Smooth muscle cell (in vitro differentiated cells): ENCODE measurements at regions not wholly inside any gene's neighbourhood (a gene's known extent, or its start where the extent isn't known, plus 50 kb on each side); places are given as distances from the start of the nearest gene placed in this dataset.

Experiments used
- DNase-seq: peaks from one replicate; lab custom pipeline; 2025; ENCODE audit not compliant: unreplicated experiment; lab: John Stamatoyannopoulos, UW
- H2AFZ ChIP-seq: fragments of 200-600 bp; sonication (generic); 2 replicates; pipeline ENCODE4 v1.6.0; 2016; ENCODE audit warnings: antibody characterized with exemption, low read depth, mild to moderate bottlenecking
- H3F3A ChIP-seq: fragments of 200-600 bp; sonication (generic); 2 replicates; pipeline ENCODE4 v1.6.0; 2017; ENCODE audit warnings: antibody characterized with exemption, low read depth
- H3K27ac ChIP-seq: fragments of 200-600 bp; sonication (generic); 2 replicates; pipeline ENCODE4 v1.5.1; 2016; ENCODE audit warnings: low read depth, mild to moderate bottlenecking
- H3K27me3 ChIP-seq: fragments of 200-600 bp; sonication (generic); 2 replicates; pipeline ENCODE4 v1.6.1; 2016; ENCODE audit warnings: low read depth, mild to moderate bottlenecking
- H3K36me3 ChIP-seq: fragments of 200-600 bp; sonication (generic); 2 replicates; pipeline ENCODE4 v1.5.1; 2016; ENCODE audit warnings: low read depth
- H3K4me1 ChIP-seq: fragments of 200-600 bp; sonication (generic); 2 replicates; pipeline ENCODE4 v1.5.1; 2016; ENCODE audit warnings: low read depth
- H3K4me2 ChIP-seq: fragments of 200-600 bp; sonication (generic); 2 replicates; pipeline ENCODE4 v1.6.0; 2016; ENCODE audit warnings: mild to moderate bottlenecking
- H3K4me3 ChIP-seq: fragments of 200-600 bp; sonication (generic); 2 replicates; pipeline ENCODE4 v1.5.1; 2016; ENCODE audit warnings: mild to moderate bottlenecking
- H3K79me2 ChIP-seq: fragments of 200-600 bp; sonication (generic); 2 replicates; pipeline ENCODE4 v1.6.0; 2016; ENCODE audit warnings: low read depth, mild to moderate bottlenecking
- H3K9ac ChIP-seq: fragments of 200-600 bp; sonication (generic); 2 replicates; pipeline ENCODE4 v1.6.0; 2016; ENCODE audit warnings: low read depth
- H3K9me3 ChIP-seq: fragments of 200-600 bp; sonication (generic); replicated peaks from 2 replicates; pipeline ENCODE4 v1.5.1; 2016; ENCODE audit warnings: low read depth
- H4K20me1 ChIP-seq: fragments of 200-600 bp; sonication (generic); 2 replicates; pipeline ENCODE4 v1.6.0; 2016; ENCODE audit warnings: low read depth
- WGBS: methylation state at CpG from one replicate; pipeline ENCODE4 v1.1.7; 2016; ENCODE audit warnings: low lambda C conversion rate; 5-methylcytosine and 5-hydroxymethylcytosine counted together
- TF ChIP-seq, protein P1 (sequence below): fragments of 200-600 bp; sonication (generic); IDR thresholded peaks from 2 replicates; pipeline ENCODE4 v1.5.1; 2017; ENCODE audit warnings: borderline replicate concordance, mild to moderate bottlenecking, antibody characterized with exemption; ENCODE audit not compliant: insufficient read depth, poor library complexity, severe bottlenecking

DNA sequence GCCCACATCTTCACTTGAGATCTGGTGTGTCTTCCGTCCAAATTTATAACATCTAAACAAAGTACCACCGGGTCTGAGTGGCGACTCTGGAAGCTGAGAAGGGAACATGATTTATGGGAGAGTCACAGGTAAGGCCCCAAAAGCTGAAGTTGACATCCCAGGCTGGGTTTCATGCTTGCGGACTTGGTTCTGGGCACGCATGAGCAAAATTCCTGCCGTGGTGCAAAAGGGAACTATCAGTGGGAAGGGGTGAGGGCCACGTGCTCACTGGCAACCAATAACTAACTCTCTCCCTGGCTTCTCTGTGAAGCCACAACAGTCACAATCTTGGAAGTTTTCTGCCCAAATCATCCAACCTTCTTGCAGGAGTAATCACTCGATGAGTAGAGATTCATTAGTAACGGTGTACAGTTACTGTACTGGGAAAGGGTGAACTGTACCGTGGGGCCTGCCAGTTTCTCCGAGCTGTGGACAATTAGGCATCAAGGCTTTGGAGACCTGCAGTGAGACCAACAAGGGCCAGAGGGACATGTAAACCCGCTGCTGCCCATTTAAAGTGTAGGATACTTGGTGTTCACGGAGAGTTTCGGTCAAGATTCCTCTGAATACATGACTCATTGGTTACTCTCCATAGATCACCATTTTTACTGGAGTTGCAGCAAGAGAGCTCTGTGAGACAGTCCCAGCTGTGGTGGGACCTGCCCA, 69.4 kb upstream of the ASB18 start:
- no peaks in the 10 kb centered on the region for H3F3A ChIP-seq

DNA sequence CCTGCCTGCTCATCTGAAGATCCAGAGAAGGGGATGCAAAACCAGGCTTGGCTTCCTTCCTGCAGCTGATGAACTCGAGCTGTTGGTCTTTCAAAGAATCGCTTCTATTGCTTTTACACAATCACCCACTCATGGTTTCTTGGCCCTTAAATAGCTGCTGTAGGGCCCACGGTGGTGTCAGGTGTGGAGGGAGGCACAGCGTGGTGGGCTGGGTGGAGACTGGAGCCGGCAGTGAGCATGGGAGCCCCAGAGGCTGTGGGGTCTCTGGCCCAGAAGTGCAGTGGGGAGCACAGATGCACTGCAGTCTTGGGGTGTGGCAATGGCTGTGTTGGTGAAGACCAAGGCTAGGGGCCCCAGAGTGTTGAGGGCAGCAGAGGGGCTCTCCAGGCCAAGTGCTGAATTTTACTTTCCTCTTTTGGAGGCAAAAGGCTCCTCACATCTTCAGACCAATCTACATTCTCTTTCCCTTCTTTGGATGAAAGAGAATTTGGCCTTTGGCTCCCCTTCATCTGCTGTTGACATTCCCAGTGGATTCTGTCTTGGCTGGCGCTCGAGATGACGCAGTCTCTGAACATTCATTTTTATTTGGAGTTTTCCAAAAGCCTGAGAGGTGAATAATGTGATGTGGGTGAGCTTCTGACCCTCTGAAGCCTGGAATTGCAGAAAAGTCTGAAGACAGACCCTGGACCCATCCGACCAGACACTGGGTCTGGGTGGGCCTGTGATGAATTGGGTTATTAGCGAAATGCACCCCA, 70.1 kb upstream of the ASB18 start:
- TF ChIP-seq, protein P1, sequence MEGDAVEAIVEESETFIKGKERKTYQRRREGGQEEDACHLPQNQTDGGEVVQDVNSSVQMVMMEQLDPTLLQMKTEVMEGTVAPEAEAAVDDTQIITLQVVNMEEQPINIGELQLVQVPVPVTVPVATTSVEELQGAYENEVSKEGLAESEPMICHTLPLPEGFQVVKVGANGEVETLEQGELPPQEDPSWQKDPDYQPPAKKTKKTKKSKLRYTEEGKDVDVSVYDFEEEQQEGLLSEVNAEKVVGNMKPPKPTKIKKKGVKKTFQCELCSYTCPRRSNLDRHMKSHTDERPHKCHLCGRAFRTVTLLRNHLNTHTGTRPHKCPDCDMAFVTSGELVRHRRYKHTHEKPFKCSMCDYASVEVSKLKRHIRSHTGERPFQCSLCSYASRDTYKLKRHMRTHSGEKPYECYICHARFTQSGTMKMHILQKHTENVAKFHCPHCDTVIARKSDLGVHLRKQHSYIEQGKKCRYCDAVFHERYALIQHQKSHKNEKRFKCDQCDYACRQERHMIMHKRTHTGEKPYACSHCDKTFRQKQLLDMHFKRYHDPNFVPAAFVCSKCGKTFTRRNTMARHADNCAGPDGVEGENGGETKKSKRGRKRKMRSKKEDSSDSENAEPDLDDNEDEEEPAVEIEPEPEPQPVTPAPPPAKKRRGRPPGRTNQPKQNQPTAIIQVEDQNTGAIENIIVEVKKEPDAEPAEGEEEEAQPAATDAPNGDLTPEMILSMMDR = no peak
- no peaks in the 10 kb centered on the region for H3K36me3 ChIP-seq
- H3K4me2 ChIP-seq = no peak overlapping the region
- H3K4me3 ChIP-seq = no peak overlapping the region
- no peak overlapping the region for H3K27ac ChIP-seq
- H3K9me3 ChIP-seq = no peaks in the 10 kb centered on the region
- peaks cover 5% of the 10 kb centered on the region for H3K4me1 ChIP-seq
- 90% methylated on average over 10 of the region's 10 CpGs for WGBS
- H2AFZ ChIP-seq = no peak overlapping the region
- no peaks in the 10 kb centered on the region for H3F3A ChIP-seq
- H4K20me1 ChIP-seq = no peaks in the 10 kb centered on the region
- no peaks in the 10 kb centered on the region for H3K27me3 ChIP-seq
- H3K79me2 ChIP-seq = no peaks in the 10 kb centered on the region
- DNase-seq = no peak
- no peak overlapping the region for H3K9ac ChIP-seq

More for the DNA sequence above, 69.4 kb upstream of the ASB18 start:
- no peak overlapping the region for H3K4me2 ChIP-seq
- H3K9me3 ChIP-seq = no peaks in the 10 kb centered on the region
- no peak overlapping the region for H2AFZ ChIP-seq
- 94% methylated on average over 14 of the region's 14 CpGs for WGBS
- DNase-seq = no peak
- no peak overlapping the region for H3K9ac ChIP-seq
- H4K20me1 ChIP-seq = no peaks in the 10 kb centered on the region
- no peaks in the 10 kb centered on the region for H3K27me3 ChIP-seq
- H3K4me3 ChIP-seq = no peak overlapping the region
- no peaks in the 10 kb centered on the region for H3K79me2 ChIP-seq
- TF ChIP-seq, protein P1 = no peak
- H3K4me1 ChIP-seq = no peaks in the 10 kb centered on the region
- no peak overlapping the region for H3K27ac ChIP-seq
- H3K36me3 ChIP-seq = no peaks in the 10 kb centered on the region

DNA sequence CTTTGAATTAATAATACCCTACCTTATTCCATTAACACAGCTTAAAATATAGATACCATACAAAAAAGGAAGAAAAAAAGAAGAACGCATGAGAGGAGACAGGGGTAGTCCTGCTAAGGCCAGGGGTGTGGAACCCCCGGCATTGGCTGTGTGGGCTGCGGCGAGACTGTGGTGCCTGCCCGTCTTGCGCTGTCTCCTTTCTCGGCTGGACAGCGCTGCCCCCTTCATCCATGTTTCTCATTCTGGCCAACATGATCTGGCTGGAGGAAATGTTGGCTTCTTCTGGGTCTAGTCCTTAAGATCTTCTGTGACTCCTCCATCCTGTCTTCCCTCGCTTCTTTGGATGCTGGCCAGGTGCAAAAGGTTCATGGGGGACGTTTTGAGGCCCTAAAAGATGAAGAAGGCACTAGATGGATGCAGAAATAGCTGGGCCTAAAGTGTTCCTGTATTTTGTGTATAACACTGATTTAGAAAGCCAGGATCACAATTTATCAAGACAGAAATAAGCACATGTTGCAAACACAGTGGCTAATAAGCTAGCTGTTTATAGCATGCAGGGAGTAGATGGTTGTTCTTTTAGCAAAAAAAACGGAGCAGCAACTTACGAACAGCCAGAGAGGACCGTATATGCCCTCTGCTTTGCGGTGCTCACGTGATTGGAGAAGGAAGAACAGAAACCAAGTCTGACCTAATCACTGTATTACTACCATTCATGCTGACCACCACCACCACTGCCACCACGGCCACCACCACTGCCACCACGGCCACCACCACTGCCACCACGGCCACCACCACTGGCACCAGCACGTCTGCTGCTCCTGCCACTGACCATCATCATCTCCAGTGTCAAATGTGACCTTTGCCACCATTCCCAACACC, 71.7 kb upstream of the ASB18 start:
- H3K79me2 ChIP-seq = no peaks in the 10 kb centered on the region
- peaks cover 5% of the 10 kb centered on the region for H3K4me1 ChIP-seq
- TF ChIP-seq, protein P1 = no peak
- no peak overlapping the region for H3K9ac ChIP-seq
- no peak for DNase-seq
- H4K20me1 ChIP-seq = no peaks in the 10 kb centered on the region
- no peak overlapping the region for H3K27ac ChIP-seq
- H3K9me3 ChIP-seq = no peaks in the 10 kb centered on the region
- no peaks in the 10 kb centered on the region for H3K36me3 ChIP-seq
- no peak overlapping the region for H3K4me2 ChIP-seq
- H3K27me3 ChIP-seq = no peaks in the 10 kb centered on the region
- no peaks in the 10 kb centered on the region for H3F3A ChIP-seq
- 95% methylated on average over 19 of the region's 19 CpGs for WGBS
- H3K4me3 ChIP-seq = no peak overlapping the region
- no peak overlapping the region for H2AFZ ChIP-seq
